T-cell (primary cell): ENCODE measurements at regions not wholly inside any gene's neighbourhood (a gene's known extent, or its start where the extent isn't known, plus 50 kb on each side); places are given as distances from the start of the nearest gene placed in this dataset.

ENCODE experiments used
- ATAC-seq, 4 experiments: fragments of 200-7000 bp in 3 of 4; fragments of 150-1000 bp in 1 of 4; cut with Tn5 transposase; replicated peaks in 1 of 4; 1 replicate in 3 of 4; 2 replicates in 1 of 4; pipeline ENCODE4 v1.10.0; 2021; ENCODE audit warnings: moderate library complexity in 3 of 4, mild to moderate bottlenecking in 2 of 4, moderate number of reproducible peaks in 1 of 4
- CTCF ChIA-PET, 2 donors: fragments of 300-600 bp; sonication (Branson Sonifier 250); formaldehyde crosslinking; loops; one replicate each; lab custom pipeline; 2022; ENCODE audit warnings: antibody characterized with exemption in 2 of 2; lab: Charles Lee
- POLR2A ChIA-PET, 2 donors: fragments of 300-600 bp; sonication (Branson Sonifier 250); formaldehyde crosslinking; loops; one replicate each; lab custom pipeline; 2022; ENCODE audit warnings: antibody characterized with exemption in 2 of 2; lab: Charles Lee
- DNase-seq, 35 experiments: peaks; one replicate each; pipeline versions ENCODE4 v3.0.0 to v3.0.0-alpha.2; 2013 to 2023
- H3K27ac ChIP-seq: one replicate; pipeline ENCODE4 v1.5.1; 2013; ENCODE audit warnings: low read length
- H3K27me3 ChIP-seq, 2 experiments: replicated peaks in 1 of 2; 1 replicate in 1 of 2; 2 replicates in 1 of 2; pipeline versions ENCODE4 v1.6.1 to v1.7.0; 2013; ENCODE audit warnings: low read length in 1 of 2, mixed read lengths in 1 of 2; ENCODE audit not compliant: control insufficient read depth in 2 of 2, insufficient read depth in 2 of 2; ENCODE audit errors: extremely low read depth in 1 of 2
- H3K36me3 ChIP-seq, 2 donors: 1 replicate in 1 of 2; 2 replicates in 1 of 2; pipeline versions ENCODE4 v1.6.1 to v1.7.0; 2013; ENCODE audit warnings: low read length in 1 of 2; ENCODE audit not compliant: control insufficient read depth in 2 of 2, insufficient read depth in 1 of 2; ENCODE audit errors: extremely low read depth in 1 of 2
- H3K4me1 ChIP-seq, 2 experiments: 1 replicate in 1 of 2; 2 replicates in 1 of 2; pipeline versions ENCODE4 v1.6.1 to v1.7.0; 2013; ENCODE audit warnings: low read length in 2 of 2, mixed read lengths in 1 of 2; ENCODE audit not compliant: insufficient read depth in 2 of 2, control insufficient read depth in 1 of 2; ENCODE audit errors: extremely low read depth in 1 of 2
- H3K4me3 ChIP-seq, 2 donors: 1 replicate in 1 of 2; 2 replicates in 1 of 2; pipeline versions ENCODE4 v1.5.1 to v1.7.0; 2013; ENCODE audit warnings: mild to moderate bottlenecking in 2 of 2, low read length in 1 of 2, moderate library complexity in 1 of 2; ENCODE audit not compliant: control insufficient read depth in 1 of 2; ENCODE audit errors: extremely low read depth in 1 of 2
- H3K9me3 ChIP-seq: 2 replicates; pipeline ENCODE4 v1.7.0; 2013
- H3K27ac Mint-ChIP-seq, 2 donors: one replicate each; pipeline ENCODE4 v1.8.0; 2020 to 2021; ENCODE audit warnings: mild to moderate bottlenecking in 2 of 2, mixed read lengths in 2 of 2
- H3K27me3 Mint-ChIP-seq, 2 donors: one replicate each; pipeline ENCODE4 v1.8.0; 2021 to 2022; ENCODE audit warnings: mixed read lengths in 2 of 2
- H3K36me3 Mint-ChIP-seq: one replicate; pipeline ENCODE4 v1.8.0; 2021; ENCODE audit warnings: mixed read lengths
- H3K4me1 Mint-ChIP-seq, 3 donors: one replicate each; pipeline ENCODE4 v1.8.0; 2020 to 2022; ENCODE audit warnings: mixed read lengths in 3 of 3, mild to moderate bottlenecking in 1 of 3
- H3K4me3 Mint-ChIP-seq, 3 donors: one replicate each; pipeline ENCODE4 v1.8.0; 2020 to 2022; ENCODE audit warnings: mild to moderate bottlenecking in 3 of 3, mixed read lengths in 3 of 3, moderate library complexity in 3 of 3
- H3K9me3 Mint-ChIP-seq, 3 donors: one replicate each; pipeline ENCODE4 v1.8.0; 2020 to 2022; ENCODE audit warnings: mixed read lengths in 3 of 3
- whole genome bisulfite sequencing: methylation state at CpG from one replicate; pipeline ENCODE4 v1.1.5; 2013; ENCODE audit warnings: missing lambda C conversion rate; ENCODE audit not compliant: insufficient coverage; 5-methylcytosine and 5-hydroxymethylcytosine counted together

DNA sequence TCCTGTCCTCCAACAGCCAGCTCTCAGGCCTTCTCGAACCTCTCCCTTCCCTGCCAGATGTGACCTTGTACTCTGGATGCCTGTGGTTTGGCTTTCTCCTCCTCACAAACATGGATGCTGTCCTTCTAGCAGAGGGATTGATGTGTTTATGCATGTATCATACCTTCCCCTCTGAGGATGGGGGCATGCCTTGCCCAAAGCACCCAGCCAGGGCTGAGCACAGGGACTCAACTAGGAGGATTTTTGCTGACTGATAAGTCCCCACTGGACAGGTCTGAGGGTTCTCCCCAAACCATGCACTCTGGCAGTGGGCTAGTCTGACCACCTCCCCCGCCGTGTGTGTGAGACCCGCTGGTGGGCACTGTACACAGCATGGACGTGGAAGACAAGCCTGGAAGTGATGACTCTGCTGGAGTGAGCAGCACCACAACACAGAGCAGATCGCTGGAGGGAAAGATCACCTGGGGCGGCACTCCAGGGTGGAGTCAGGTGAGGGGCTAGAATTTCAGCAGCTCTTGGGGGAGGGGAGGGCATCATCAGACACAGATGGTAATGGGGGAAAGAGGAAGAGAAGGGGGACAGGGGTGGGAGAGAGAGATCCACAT is 360.3 kb upstream of the ZNF507 start:
- ChIA-PET POLR2A (no interaction called here), CTCF (no interaction called here)
- no peaks in the 10 kb centered on the region for H3K36me3 ChIP-seq
- H3K27me3 ChIP-seq: peaks cover 0 to 12% of the 10 kb centered on the region in 2 experiments
- no peak for DNase-seq
- Mint-ChIP-seq H3K4me1 (no peaks in the 10 kb centered on the region), H3K36me3 (no peaks in the 10 kb centered on the region), H3K9me3 (peaks cover 0 to 2% (median 0%) of the 10 kb centered on the region in 3 donors), H3K27ac (no peak overlapping the region), H3K27me3 (peaks cover 0 to 5% of the 10 kb centered on the region in 2 donors), H3K4me3 (no peak overlapping the region)
- H3K4me3 ChIP-seq: no peak overlapping the region
- H3K4me1 ChIP-seq: no peaks in the 10 kb centered on the region
- H3K9me3 ChIP-seq: no peaks in the 10 kb centered on the region
- WGBS: 64% methylated on average over 3 of the region's 7 CpGs
- no peak for ATAC-seq
- no peak overlapping the region for H3K27ac ChIP-seq

DNA sequence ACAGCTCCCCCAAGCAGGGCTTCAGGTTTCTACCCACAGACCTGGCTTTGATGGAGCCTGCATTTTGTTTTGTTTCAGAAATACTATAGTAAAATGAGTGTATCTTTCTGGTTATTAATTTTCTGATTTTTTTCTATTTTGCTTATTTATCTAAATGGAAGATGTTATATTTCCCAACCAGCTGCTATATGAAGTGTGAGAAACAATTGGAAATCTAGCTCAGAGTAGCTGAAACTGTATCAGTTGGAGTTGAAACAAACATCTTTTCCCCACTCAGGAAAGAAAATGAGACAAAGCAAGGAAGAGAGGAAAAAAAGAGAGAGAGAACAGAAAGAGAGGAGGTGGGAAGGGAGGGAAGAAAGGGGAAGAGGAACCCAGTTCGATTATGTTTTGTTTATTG is 358.5 kb upstream of the ZNF507 start:
- POLR2A ChIA-PET: no interaction called here

DNA sequence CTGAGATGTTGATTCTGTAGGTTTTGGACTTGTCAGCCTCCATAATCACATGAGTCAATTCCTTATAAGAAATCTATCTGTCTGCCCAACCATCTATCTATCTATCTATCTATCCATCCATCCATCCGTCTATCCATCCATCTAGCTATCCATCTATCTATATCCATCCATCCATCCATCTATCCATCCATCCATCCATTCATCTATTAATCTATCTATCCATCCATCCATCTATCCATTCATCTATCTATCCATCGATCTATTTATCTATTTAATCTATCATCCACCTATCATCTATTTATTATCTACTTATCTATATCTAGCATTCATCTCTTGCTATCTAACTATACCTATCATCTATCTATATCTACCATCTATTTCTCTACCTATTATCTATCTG is 357.2 kb upstream of the ZNF507 start:
- CTCF ChIA-PET: no interaction called here
- H3K36me3 Mint-ChIP-seq: no peaks in the 10 kb centered on the region
- peaks cover 0 to 2% (median 0%) of the 10 kb centered on the region in 3 donors for H3K9me3 Mint-ChIP-seq

More for the DNA sequence above, 358.5 kb upstream of the ZNF507 start:
- CTCF ChIA-PET: no interaction called here
- Mint-ChIP-seq H3K4me1 (no peaks in the 10 kb centered on the region), H3K27me3 (peaks cover 0 to 5% of the 10 kb centered on the region in 2 donors), H3K27ac (no peak overlapping the region), H3K36me3 (no peaks in the 10 kb centered on the region), H3K9me3 (peaks cover 0 to 2% (median 0%) of the 10 kb centered on the region in 3 donors), H3K4me3 (no peak overlapping the region)
- peaks cover 0 to 12% of the 10 kb centered on the region in 2 experiments for H3K27me3 ChIP-seq
- DNase-seq (no peak), ATAC-seq (no peak)
- 22% methylated on average over 1 of the region's 1 CpG for WGBS
- no peak overlapping the region for H3K27ac ChIP-seq
- no peaks in the 10 kb centered on the region for H3K36me3 ChIP-seq
- H3K4me3 ChIP-seq: no peak overlapping the region
- no peaks in the 10 kb centered on the region for H3K4me1 ChIP-seq
- no peaks in the 10 kb centered on the region for H3K9me3 ChIP-seq

DNA sequence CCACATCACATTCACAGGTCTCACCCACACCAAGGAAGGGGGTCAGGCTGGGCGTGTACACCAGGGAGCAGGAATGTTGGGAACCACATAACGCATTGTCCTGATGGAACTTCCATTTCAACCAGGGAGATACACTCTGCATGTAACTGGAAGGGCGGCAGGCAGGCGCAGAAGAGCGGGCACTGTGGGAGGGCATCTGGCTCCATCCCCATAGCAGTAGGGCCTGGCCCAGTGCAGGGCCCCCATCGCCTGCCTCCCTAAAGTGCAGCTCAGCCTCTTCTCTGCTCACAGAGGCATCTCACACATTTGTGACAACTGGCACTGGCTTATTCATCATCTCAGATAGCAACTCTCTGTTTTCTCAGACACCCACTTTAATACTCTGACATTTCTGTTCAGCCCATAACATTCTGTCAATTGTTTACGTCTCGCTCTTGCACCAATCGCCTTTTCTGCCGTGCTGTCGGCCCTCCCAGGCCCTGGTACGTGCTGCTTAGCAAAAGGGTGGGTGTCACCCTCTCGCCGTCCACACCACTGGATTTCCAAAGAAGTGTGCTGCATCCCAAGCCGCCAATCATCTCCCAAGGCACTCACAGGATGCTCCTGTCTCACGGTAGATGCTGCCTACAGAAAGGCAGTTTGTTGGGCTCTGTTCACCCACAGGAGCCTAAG is 353.3 kb upstream of the ZNF507 start:
- H3K9me3 ChIP-seq: no peaks in the 10 kb centered on the region
- no peaks in the 10 kb centered on the region for H3K36me3 ChIP-seq
- no peak overlapping the region for H3K4me3 Mint-ChIP-seq
- no peak overlapping the region for H3K27ac Mint-ChIP-seq
- H3K27ac ChIP-seq: no peak overlapping the region
- WGBS: 83% methylated on average over 15 of the region's 16 CpGs
- peaks cover 0 to 11% of the 10 kb centered on the region in 2 experiments for H3K27me3 ChIP-seq
- ChIA-PET POLR2A (no interaction called here), CTCF (no interaction called here)
- peaks cover 4 to 13% (median 6%) of the 10 kb centered on the region in 3 donors for H3K9me3 Mint-ChIP-seq
- DNase-seq (no peak), ATAC-seq (no peak)
- H3K4me3 ChIP-seq: no peak overlapping the region
- H3K4me1 ChIP-seq: no peaks in the 10 kb centered on the region
- no peaks in the 10 kb centered on the region for H3K4me1 Mint-ChIP-seq
- H3K27me3 Mint-ChIP-seq: peaks cover 4 to 5% of the 10 kb centered on the region in 2 donors
- no peaks in the 10 kb centered on the region for H3K36me3 Mint-ChIP-seq

More for the DNA sequence above, 357.2 kb upstream of the ZNF507 start:
- 81% methylated on average over 2 of the region's 2 CpGs for WGBS
- Histone ChIP-seq H3K36me3 (no peaks in the 10 kb centered on the region), H3K9me3 (no peaks in the 10 kb centered on the region), H3K4me3 (no peak overlapping the region), H3K27ac (no peak overlapping the region), H3K4me1 (no peaks in the 10 kb centered on the region), H3K27me3 (peaks cover 0 to 20% of the 10 kb centered on the region in 2 experiments)
- DNase-seq (no peak), ATAC-seq (no peak)
- POLR2A ChIA-PET: no interaction called here
- Mint-ChIP-seq H3K4me3 (no peak overlapping the region), H3K27me3 (peaks cover 4 to 5% of the 10 kb centered on the region in 2 donors), H3K27ac (no peak overlapping the region), H3K4me1 (no peaks in the 10 kb centered on the region)

DNA sequence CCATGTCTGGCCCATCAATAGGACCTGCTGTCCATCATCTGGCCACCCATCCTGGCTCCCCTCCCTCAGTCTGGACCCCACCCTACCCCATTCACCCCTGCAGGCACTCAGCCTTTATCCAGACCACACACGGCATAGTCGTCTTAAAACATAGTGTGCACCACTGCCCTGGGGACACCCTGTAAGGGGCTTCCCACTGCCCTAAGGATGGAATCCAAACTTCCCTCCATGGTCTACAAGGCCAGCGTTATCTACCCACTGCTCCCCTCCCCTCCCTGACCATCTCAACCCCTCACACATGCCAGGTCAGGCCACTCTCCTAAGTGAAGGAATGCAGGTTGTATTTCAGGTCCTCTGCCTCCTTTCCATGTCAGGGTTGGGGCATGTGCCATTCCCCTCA is 352.7 kb upstream of the ZNF507 start:
- ATAC-seq: no peak
- H3K27ac ChIP-seq: no peak overlapping the region
- Mint-ChIP-seq H3K9me3 (peaks cover 4 to 17% (median 8%) of the 10 kb centered on the region in 3 donors), H3K4me3 (no peak overlapping the region), H3K36me3 (no peaks in the 10 kb centered on the region), H3K27ac (no peak overlapping the region), H3K27me3 (peaks cover 4 to 5% of the 10 kb centered on the region in 2 donors), H3K4me1 (no peaks in the 10 kb centered on the region)
- ChIA-PET CTCF (no interaction called here), POLR2A (no interaction called here)
- 100% methylated on average over 1 of the region's 3 CpGs for WGBS
- H3K27me3 ChIP-seq: peaks cover 0 to 11% of the 10 kb centered on the region in 2 experiments
- H3K9me3 ChIP-seq: no peaks in the 10 kb centered on the region
- H3K36me3 ChIP-seq: no peaks in the 10 kb centered on the region
- no peak overlapping the region for H3K4me3 ChIP-seq
- no peak for DNase-seq
- no peaks in the 10 kb centered on the region for H3K4me1 ChIP-seq

DNA sequence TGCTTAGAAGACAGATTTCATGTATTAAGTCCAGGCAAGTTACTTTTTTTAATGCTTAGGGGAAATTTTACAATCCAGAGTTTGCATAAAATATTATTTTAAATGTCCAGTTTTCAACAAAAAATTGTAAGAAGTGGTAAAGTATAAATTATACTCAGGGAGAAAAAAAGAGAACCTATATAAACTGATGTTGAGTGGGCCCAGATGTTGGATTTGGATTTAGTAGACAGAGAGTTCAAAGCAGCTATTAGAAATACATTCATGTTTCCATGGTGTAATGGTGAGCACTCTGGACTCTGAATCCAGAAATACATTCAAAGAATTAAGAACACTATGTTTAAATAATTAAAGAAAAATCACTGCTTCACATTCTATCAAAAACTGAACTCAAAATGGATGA is 349.9 kb upstream of the ZNF507 start:
- no peak for DNase-seq
- H3K27ac Mint-ChIP-seq: no peak overlapping the region
- Histone ChIP-seq H3K27me3 (peaks cover 0 to 8% of the 10 kb centered on the region in 2 experiments), H3K27ac (no peak overlapping the region), H3K36me3 (no peaks in the 10 kb centered on the region), H3K4me1 (no peaks in the 10 kb centered on the region), H3K9me3 (no peaks in the 10 kb centered on the region), H3K4me3 (no peak overlapping the region)
- peaks cover 4 to 17% (median 8%) of the 10 kb centered on the region in 3 donors for H3K9me3 Mint-ChIP-seq
- no peaks in the 10 kb centered on the region for H3K36me3 Mint-ChIP-seq
- peaks cover 0 to 4% of the 10 kb centered on the region in 2 donors for H3K27me3 Mint-ChIP-seq
- ChIA-PET CTCF (no interaction called here), POLR2A (no interaction called here)
- ATAC-seq: no peak
- no peak overlapping the region for H3K4me3 Mint-ChIP-seq
- H3K4me1 Mint-ChIP-seq: no peaks in the 10 kb centered on the region
